ENCODE measurements at regions not wholly inside any gene's neighbourhood (a gene's known extent, or its start where the extent isn't known, plus 50 kb on each side); places are given as distances from the start of the nearest gene placed in this dataset.

DNA sequence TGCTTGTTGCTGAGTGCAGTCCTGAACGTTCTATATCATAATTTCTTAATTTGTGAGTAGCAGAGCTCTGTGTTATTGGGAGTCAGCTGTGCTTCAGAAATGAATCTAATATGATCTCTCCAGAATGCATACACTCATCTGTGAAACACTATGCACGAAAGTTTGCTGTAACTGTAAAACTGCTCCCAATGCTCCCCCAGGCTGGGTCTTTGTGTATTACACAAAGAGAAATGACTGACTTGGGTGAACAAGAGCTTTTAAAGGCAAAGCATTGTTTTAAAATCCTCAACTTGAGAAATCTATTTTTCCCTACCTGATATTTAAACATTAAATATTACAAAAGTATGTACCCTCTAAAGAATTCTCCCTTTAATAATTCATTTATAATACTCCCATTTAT, 636.7 kb upstream of the KIF2B start:
- TF ChIP-seq, protein P1, sequence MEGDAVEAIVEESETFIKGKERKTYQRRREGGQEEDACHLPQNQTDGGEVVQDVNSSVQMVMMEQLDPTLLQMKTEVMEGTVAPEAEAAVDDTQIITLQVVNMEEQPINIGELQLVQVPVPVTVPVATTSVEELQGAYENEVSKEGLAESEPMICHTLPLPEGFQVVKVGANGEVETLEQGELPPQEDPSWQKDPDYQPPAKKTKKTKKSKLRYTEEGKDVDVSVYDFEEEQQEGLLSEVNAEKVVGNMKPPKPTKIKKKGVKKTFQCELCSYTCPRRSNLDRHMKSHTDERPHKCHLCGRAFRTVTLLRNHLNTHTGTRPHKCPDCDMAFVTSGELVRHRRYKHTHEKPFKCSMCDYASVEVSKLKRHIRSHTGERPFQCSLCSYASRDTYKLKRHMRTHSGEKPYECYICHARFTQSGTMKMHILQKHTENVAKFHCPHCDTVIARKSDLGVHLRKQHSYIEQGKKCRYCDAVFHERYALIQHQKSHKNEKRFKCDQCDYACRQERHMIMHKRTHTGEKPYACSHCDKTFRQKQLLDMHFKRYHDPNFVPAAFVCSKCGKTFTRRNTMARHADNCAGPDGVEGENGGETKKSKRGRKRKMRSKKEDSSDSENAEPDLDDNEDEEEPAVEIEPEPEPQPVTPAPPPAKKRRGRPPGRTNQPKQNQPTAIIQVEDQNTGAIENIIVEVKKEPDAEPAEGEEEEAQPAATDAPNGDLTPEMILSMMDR (conservative IDR thresholded peaks at IDR 0.05): no peak
- no peak for TF ChIP-seq EZH2 (IDR thresholded peaks at IDR 0.05; ENCODE audit: low read depth)
